ENCODE measurements at regions not wholly inside any gene's neighbourhood (a gene's known extent, or its start where the extent isn't known, plus 50 kb on each side); places are given as distances from the start of the nearest gene placed in this dataset.

GRCh38 chr7:46746695-46747687, 825.9 kb upstream of the IGFBP3 start:
- H3K9me3 ChIP-seq = no peaks in the 10 kb centered on the region
- no peaks in the 10 kb centered on the region for H3K36me3 ChIP-seq
- TF ChIP-seq Cebpa-rat (IDR thresholded peaks at IDR 0.05) = no peak
- H4K20me1 ChIP-seq = no peaks in the 10 kb centered on the region
- no peak overlapping the region for H3K4me3 ChIP-seq
- H3K4me2 ChIP-seq = peak overlapping the region; percentile 22
- no peak overlapping the region for H3K9ac ChIP-seq
- peaks cover 13% of the 10 kb centered on the region for H3K4me1 ChIP-seq
- H3K27ac ChIP-seq = no peak overlapping the region
- H3K27me3 ChIP-seq = no peaks in the 10 kb centered on the region

GRCh38 chr7:46745707-46746090, 824.6 kb upstream of the IGFBP3 start:
- no peak overlapping the region for H3K4me3 ChIP-seq
- H3K9ac ChIP-seq = no peak overlapping the region
- no peaks in the 10 kb centered on the region for H3K27me3 ChIP-seq
- no peak for TF ChIP-seq Cebpa-rat (IDR thresholded peaks at IDR 0.05)
- no peak overlapping the region for H3K4me2 ChIP-seq
- H4K20me1 ChIP-seq = no peaks in the 10 kb centered on the region
- H3K27ac ChIP-seq = no peak overlapping the region
- peaks cover 9% of the 10 kb centered on the region for H3K4me1 ChIP-seq
- H3K9me3 ChIP-seq = no peaks in the 10 kb centered on the region
- no peaks in the 10 kb centered on the region for H3K36me3 ChIP-seq

DNA sequence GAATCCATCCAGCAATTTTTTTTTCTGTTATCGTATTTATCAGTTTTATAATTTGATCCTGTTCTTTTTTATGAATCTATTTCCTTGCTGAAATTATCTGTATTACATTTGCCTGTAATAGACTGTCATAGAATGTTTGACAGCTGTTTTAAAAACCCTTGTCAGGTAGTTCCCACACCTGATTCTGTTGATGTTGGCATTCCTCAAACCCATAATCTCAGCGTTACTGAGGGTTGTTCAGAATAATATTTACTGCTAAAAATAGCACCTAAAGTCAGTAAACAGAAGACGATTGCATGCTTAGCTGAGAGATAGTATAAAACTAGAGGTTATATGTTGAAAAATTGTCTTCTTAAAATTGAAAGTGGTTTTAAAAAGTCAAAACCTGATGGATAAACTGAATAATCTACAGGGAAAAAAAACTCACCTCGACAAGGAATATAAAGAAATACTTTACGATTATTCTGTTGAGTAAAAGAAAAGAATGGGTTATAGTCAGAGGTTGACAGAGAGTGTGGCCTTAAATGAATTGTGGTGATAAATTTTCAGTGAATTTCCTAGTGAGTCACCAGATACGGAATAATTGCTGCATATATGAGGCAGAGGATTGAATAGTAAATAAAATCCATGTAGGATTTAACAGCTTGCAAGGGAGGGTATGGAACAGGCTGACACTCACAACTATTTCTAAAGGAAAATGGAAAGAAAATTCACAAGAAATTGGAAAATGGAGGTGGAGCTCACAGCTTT, 824.1 kb upstream of the IGFBP3 start:
- Histone ChIP-seq H3K9ac (no peak overlapping the region), H3K4me2 (no peak overlapping the region), H3K27ac (no peak overlapping the region), H3K4me1 (peaks cover 9% of the 10 kb centered on the region), H4K20me1 (no peaks in the 10 kb centered on the region), H3K36me3 (no peaks in the 10 kb centered on the region), H3K4me3 (no peak overlapping the region), H3K9me3 (no peaks in the 10 kb centered on the region), H3K27me3 (no peaks in the 10 kb centered on the region)
- TF ChIP-seq Cebpa-rat (IDR thresholded peaks at IDR 0.05) = no peak

GRCh38 chr7:46742601-46743000, 821.5 kb upstream of the IGFBP3 start:
- Histone ChIP-seq H3K9me3 (no peaks in the 10 kb centered on the region), H3K27me3 (no peaks in the 10 kb centered on the region), H3K27ac (no peak overlapping the region), H3K4me3 (no peak overlapping the region), H3K4me1 (peaks cover 7% of the 10 kb centered on the region), H3K9ac (no peak overlapping the region), H3K4me2 (no peak overlapping the region), H4K20me1 (no peaks in the 10 kb centered on the region), H3K36me3 (no peaks in the 10 kb centered on the region)
- TF ChIP-seq Cebpa-rat (IDR thresholded peaks at IDR 0.05) = no peak

DNA sequence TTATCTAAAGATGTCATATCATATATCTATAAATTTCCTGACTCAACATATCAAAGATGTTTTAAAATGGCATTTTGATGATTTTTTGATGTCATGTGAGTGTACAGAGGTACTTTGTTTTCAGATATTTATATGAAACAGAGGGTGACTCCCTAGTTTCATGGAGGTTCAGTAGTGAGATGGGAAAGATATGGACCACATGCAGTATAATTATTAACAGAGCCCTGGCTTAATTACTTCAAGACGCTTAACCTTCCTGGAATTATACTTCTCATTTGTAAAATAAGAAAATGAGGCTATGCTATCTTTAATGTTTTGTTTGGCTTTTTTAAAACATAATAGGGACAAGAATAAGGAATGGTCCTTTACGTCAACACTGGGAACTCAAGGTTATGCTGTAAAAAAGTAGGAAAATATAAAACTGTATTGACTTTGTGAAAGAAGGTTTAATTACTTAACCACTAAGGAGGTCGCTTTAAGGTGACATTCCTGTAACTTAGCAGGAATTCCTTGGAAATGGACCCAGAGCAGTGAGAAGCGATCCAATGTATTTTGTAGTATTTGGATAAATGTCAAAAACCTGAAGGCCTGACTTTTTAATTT, 821.0 kb upstream of the IGFBP3 start:
- no peak overlapping the region for H3K9ac ChIP-seq
- no peaks in the 10 kb centered on the region for H4K20me1 ChIP-seq
- TF ChIP-seq Cebpa-rat (IDR thresholded peaks at IDR 0.05) = no peak
- H3K4me2 ChIP-seq = no peak overlapping the region
- no peak overlapping the region for H3K27ac ChIP-seq
- H3K9me3 ChIP-seq = no peaks in the 10 kb centered on the region
- H3K36me3 ChIP-seq = no peaks in the 10 kb centered on the region
- no peaks in the 10 kb centered on the region for H3K27me3 ChIP-seq
- peaks cover 2% of the 10 kb centered on the region for H3K4me1 ChIP-seq
- H3K4me3 ChIP-seq = no peak overlapping the region

GRCh38 chr7:46741181-46741580, 820.1 kb upstream of the IGFBP3 start:
- no peak for TF ChIP-seq Cebpa-rat (IDR thresholded peaks at IDR 0.05)
- no peak overlapping the region for H3K9ac ChIP-seq
- no peak overlapping the region for H3K4me3 ChIP-seq
- no peaks in the 10 kb centered on the region for H3K9me3 ChIP-seq
- no peaks in the 10 kb centered on the region for H3K4me1 ChIP-seq
- H3K36me3 ChIP-seq = no peaks in the 10 kb centered on the region
- no peak overlapping the region for H3K27ac ChIP-seq
- H3K27me3 ChIP-seq = no peaks in the 10 kb centered on the region
- H3K4me2 ChIP-seq = no peak overlapping the region
- H4K20me1 ChIP-seq = no peaks in the 10 kb centered on the region

DNA sequence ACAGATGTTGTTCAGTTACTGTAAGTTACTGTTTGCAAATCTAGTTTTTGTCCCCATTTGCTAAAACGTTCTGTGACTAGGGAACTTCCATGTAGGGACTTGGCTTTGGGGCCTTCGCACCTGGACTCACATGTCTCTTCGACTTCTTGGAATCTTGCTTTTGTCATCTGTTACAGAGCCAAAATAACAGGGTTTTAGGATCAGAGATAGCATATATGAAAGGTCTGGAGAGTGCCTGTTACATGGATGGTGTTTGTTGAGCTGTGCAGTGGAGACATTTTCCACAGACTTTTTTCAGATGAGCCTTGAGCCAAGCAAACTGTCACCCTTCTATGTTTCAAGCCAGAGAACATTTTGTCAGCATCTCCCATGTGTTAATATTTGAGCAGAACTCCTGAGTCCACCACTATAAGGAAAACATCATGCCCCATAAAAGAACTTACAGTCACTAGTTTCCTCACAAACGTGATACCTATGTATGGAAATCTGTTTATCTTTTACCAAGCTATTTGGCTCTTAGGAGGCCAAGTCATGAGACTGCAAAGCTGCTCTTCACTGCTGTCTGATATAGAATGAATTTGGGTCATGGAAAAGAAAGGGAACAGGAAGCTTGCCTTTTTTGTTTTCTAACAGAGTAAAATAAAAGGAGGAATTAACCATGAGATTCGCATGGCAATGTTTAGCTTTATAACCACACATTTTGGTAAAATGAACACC, 818.6 kb upstream of the IGFBP3 start:
- H3K27ac ChIP-seq = no peak overlapping the region
- no peaks in the 10 kb centered on the region for H3K27me3 ChIP-seq
- no peaks in the 10 kb centered on the region for H3K9me3 ChIP-seq
- no peaks in the 10 kb centered on the region for H3K4me1 ChIP-seq
- no peak overlapping the region for H3K4me2 ChIP-seq
- no peak overlapping the region for H3K4me3 ChIP-seq
- TF ChIP-seq Cebpa-rat (IDR thresholded peaks at IDR 0.05) = no peak
- no peaks in the 10 kb centered on the region for H4K20me1 ChIP-seq
- no peak overlapping the region for H3K9ac ChIP-seq
- no peaks in the 10 kb centered on the region for H3K36me3 ChIP-seq

GRCh38 chr7:46738796-46739195, 817.7 kb upstream of the IGFBP3 start:
- Histone ChIP-seq H3K4me3 (no peak overlapping the region), H3K9me3 (no peaks in the 10 kb centered on the region), H4K20me1 (no peaks in the 10 kb centered on the region), H3K27ac (no peak overlapping the region), H3K4me1 (no peaks in the 10 kb centered on the region), H3K4me2 (no peak overlapping the region), H3K27me3 (no peaks in the 10 kb centered on the region), H3K9ac (no peak overlapping the region), H3K36me3 (no peaks in the 10 kb centered on the region)
- no peak for TF ChIP-seq Cebpa-rat (IDR thresholded peaks at IDR 0.05)

GRCh38 chr7:46738165-46738564, 817.1 kb upstream of the IGFBP3 start:
- no peaks in the 10 kb centered on the region for H3K9me3 ChIP-seq
- no peak overlapping the region for H3K9ac ChIP-seq
- no peaks in the 10 kb centered on the region for H3K36me3 ChIP-seq
- no peak overlapping the region for H3K27ac ChIP-seq
- no peaks in the 10 kb centered on the region for H3K4me1 ChIP-seq
- no peak overlapping the region for H3K4me2 ChIP-seq
- no peaks in the 10 kb centered on the region for H3K27me3 ChIP-seq
- no peaks in the 10 kb centered on the region for H4K20me1 ChIP-seq
- TF ChIP-seq Cebpa-rat (IDR thresholded peaks at IDR 0.05) = no peak
- no peak overlapping the region for H3K4me3 ChIP-seq
